Progenitor cell of endocrine pancreas (in vitro differentiated cells): ENCODE measurements at regions not wholly inside any gene's neighbourhood (a gene's known extent, or its start where the extent isn't known, plus 50 kb on each side); places are given as distances from the start of the nearest gene placed in this dataset.

Experiments used
- DNase-seq: peaks from one replicate; pipeline ENCODE4 v3.0.0; 2021; ENCODE audit warnings: low spot score; ENCODE audit not compliant: unreplicated experiment
- H3K27ac Mint-ChIP-seq: 2 replicates; pipeline ENCODE4 v1.8.0; 2021; ENCODE audit warnings: mild to moderate bottlenecking, moderate library complexity, mixed read lengths
- H3K27me3 Mint-ChIP-seq: 2 replicates; pipeline ENCODE4 v1.8.0; 2021; ENCODE audit warnings: mixed read lengths
- H3K36me3 Mint-ChIP-seq: 2 replicates; pipeline ENCODE4 v1.8.0; 2022; ENCODE audit warnings: mixed read lengths; ENCODE audit not compliant: insufficient read depth
- H3K4me1 Mint-ChIP-seq: 2 replicates; pipeline ENCODE4 v1.8.0; 2021; ENCODE audit warnings: low read depth, mixed read lengths
- H3K4me3 Mint-ChIP-seq: 2 replicates; pipeline ENCODE4 v1.8.0; 2021; ENCODE audit warnings: low read depth, mild to moderate bottlenecking, moderate library complexity, mixed read lengths
- H3K9me3 Mint-ChIP-seq: 2 replicates; pipeline ENCODE4 v1.8.0; 2021; ENCODE audit warnings: low read depth, mixed read lengths
- TF ChIP-seq, protein P1 (sequence below): fragments of 200-600 bp; sonication (generic); IDR thresholded peaks from one replicate; pipeline ENCODE4 v1.5.0; 2021; ENCODE audit warnings: antibody characterized with exemption, mild to moderate bottlenecking; ENCODE audit not compliant: unreplicated experiment

GRCh38 chr3:72577190-72577589 lies 271.1 kb downstream of the SHQ1 start:
- Mint-ChIP-seq H3K9me3 (no peaks in the 10 kb centered on the region), H3K4me3 (no peak overlapping the region), H3K4me1 (peaks cover 17% of the 10 kb centered on the region), H3K36me3 (no peaks in the 10 kb centered on the region), H3K27ac (no peak overlapping the region), H3K27me3 (no peaks in the 10 kb centered on the region)
- no peak for DNase-seq
- TF ChIP-seq, protein P1, sequence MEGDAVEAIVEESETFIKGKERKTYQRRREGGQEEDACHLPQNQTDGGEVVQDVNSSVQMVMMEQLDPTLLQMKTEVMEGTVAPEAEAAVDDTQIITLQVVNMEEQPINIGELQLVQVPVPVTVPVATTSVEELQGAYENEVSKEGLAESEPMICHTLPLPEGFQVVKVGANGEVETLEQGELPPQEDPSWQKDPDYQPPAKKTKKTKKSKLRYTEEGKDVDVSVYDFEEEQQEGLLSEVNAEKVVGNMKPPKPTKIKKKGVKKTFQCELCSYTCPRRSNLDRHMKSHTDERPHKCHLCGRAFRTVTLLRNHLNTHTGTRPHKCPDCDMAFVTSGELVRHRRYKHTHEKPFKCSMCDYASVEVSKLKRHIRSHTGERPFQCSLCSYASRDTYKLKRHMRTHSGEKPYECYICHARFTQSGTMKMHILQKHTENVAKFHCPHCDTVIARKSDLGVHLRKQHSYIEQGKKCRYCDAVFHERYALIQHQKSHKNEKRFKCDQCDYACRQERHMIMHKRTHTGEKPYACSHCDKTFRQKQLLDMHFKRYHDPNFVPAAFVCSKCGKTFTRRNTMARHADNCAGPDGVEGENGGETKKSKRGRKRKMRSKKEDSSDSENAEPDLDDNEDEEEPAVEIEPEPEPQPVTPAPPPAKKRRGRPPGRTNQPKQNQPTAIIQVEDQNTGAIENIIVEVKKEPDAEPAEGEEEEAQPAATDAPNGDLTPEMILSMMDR, result no peak

DNA sequence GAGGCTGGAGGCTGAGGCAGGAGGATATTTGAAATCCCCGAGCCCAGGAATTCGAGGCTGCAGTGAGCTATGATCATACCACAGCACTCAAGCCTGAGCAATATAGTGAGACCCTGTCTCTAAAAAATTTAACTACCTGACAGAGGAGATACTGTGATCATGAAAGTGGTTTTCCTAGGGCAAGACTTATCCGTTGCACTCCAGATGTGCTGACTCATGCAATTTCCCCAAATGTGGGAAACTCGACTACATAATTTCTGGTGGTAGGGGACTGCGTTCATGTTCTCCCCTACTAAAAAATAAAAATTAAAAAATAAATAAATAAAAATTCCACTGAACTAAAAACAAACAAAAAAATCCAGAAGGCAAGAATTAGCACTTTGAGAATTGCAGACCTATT lies 271.7 kb downstream of the SHQ1 start:
- Mint-ChIP-seq H3K9me3 (no peaks in the 10 kb centered on the region), H3K4me1 (peaks cover 19% of the 10 kb centered on the region), H3K27ac (no peak overlapping the region), H3K36me3 (no peaks in the 10 kb centered on the region), H3K27me3 (no peaks in the 10 kb centered on the region), H3K4me3 (no peak overlapping the region)
- TF ChIP-seq, protein P1, result no peak
- DNase-seq, result no peak

DNA sequence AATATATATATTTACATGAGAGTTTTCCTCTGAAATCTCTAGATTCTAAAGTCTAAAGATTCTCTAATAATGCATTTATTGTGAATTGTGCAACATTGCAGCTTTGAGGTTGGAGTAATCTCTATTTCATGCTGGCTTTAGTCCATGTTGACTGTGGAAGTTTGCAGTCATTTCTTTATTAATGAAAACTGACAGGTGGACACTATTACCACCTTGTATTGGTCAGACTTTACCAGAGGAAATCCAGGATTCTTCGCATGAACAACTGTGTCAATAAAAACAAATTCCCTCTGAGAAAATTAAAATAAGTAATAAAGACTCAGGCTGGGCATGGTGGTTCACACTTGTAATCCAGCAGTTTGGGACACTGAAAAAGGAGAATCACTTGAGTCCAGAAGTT lies 274.1 kb downstream of the SHQ1 start:
- no peak overlapping the region for H3K27ac Mint-ChIP-seq
- H3K9me3 Mint-ChIP-seq, result no peaks in the 10 kb centered on the region
- TF ChIP-seq, protein P1, result no peak
- no peaks in the 10 kb centered on the region for H3K36me3 Mint-ChIP-seq
- H3K27me3 Mint-ChIP-seq, result no peaks in the 10 kb centered on the region
- H3K4me1 Mint-ChIP-seq, result peaks cover 25% of the 10 kb centered on the region
- H3K4me3 Mint-ChIP-seq, result no peak overlapping the region
- DNase-seq, result no peak

DNA sequence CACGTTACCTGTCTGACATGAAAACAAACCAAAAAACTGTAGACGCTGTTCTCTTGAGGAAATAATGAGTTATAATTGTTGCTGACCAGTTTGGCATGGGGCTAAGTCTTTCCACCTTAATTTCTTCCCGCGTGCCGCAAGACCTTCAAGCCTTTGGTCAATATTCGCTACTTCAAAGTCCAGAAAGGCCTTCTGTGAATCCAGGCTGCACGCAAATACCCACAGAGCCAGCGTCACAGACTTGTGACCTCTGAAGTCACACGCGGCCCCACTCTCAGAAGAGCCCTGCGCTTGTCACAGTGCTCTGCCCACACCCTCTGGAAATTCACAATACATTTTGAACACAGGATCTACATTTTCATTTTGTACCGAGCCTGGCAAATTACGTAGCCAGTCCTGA lies 275.2 kb downstream of the SHQ1 start:
- TF ChIP-seq, protein P1, result no peak

DNA sequence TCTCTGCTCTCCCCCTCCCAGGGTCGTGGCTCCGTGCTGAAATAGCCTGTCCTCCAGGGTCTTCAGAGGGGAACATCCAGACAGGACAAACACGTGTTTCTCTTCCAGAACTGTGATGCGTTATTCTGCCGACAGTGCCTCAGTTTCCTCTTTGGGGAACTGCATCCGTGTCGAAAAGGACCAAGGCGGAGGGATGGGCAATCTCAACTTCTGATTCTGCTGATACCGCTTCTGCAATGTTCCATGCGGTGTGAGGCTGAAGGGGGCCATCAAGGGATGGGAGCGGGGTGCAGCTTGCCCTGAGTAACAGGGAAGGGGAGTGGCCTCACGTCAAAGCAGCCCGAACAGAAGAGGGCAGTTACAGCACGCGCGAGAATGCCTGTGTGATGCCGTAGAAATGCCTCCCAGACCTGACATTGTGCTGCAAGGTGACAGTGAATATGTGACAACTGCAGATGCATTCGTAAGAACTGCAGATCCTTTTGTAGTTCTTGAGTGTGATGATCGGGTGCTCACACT lies 275.7 kb downstream of the SHQ1 start:
- TF ChIP-seq, protein P1, result no peak
- no peak overlapping the region for H3K27ac Mint-ChIP-seq
- no peak for DNase-seq

More for the DNA sequence above, 275.2 kb downstream of the SHQ1 start:
- no peak overlapping the region for H3K4me3 Mint-ChIP-seq
- no peaks in the 10 kb centered on the region for H3K36me3 Mint-ChIP-seq
- DNase-seq, result no peak
- no peaks in the 10 kb centered on the region for H3K27me3 Mint-ChIP-seq
- no peaks in the 10 kb centered on the region for H3K9me3 Mint-ChIP-seq
- peaks cover 27% of the 10 kb centered on the region for H3K4me1 Mint-ChIP-seq
- H3K27ac Mint-ChIP-seq, result peak overlapping the region; percentile 85

More for the DNA sequence above, 275.7 kb downstream of the SHQ1 start:
- no peaks in the 10 kb centered on the region for H3K27me3 Mint-ChIP-seq
- no peaks in the 10 kb centered on the region for H3K9me3 Mint-ChIP-seq
- H3K4me1 Mint-ChIP-seq, result peaks cover 30% of the 10 kb centered on the region
- no peak overlapping the region for H3K4me3 Mint-ChIP-seq
- H3K36me3 Mint-ChIP-seq, result no peaks in the 10 kb centered on the region
